ENCODE measurements at regions not wholly inside any gene's neighbourhood (a gene's known extent, or its start where the extent isn't known, plus 50 kb on each side); places are given as distances from the start of the nearest gene placed in this dataset.
A peak's percentile ranks its signal among the peaks of the same experiment; 100 is the strongest.
"Not testable (repeated sequence)": the region's sequence is repeated elsewhere in the genome, so short reads cannot be mapped to it uniquely, and the experiment has no call there.

DNA sequence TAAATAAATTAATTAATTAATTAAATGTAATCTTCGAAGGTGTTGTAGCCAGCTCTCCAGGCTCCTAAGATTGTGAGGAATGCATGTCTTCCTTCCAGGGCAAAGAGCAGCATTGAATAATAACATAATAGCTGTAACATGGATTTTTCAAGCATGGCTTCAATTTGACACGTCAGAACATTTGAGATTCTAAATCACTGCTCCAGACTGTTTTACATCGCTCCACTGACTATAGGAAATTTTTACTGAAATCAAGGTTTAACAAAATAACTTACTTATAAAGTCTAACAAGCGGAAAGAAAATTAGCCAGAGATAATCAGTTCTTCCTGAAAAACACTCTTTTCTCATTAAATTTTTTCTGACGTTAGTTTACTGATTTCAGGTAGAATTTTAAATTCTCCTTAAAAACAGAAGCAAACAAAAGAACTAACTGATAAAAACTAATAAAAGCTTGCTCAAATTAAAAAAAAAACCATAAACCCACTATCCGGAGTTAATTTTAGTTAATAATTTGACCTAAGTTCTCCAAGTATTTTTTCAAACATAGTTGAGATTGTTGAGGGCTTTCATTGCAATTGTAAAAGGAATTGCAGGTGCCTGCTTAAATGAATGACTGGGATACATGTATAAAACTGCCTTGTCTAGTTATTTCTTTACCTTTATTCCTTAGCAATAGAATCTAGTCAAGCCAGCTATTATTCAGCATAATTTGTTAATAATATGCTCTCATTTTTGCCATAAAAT is 51.2 kb upstream of the SGCE start:
- H3K36me3 ChIP-seq (ENCODE audit: control insufficient read depth, insufficient read depth, low read length): no peaks in the 10 kb centered on the region
- DNase-seq: no peak
- no peaks in the 10 kb centered on the region for H3K27me3 ChIP-seq (ENCODE audit: control insufficient read depth, insufficient read depth, low read length)
- Mint-ChIP-seq H3K36me3 (no peaks in the 10 kb centered on the region), H3K27me3 (no peaks in the 10 kb centered on the region), H3K4me1 (no peaks in the 10 kb centered on the region), H3K27ac (no peak overlapping the region), H3K4me3 (no peak overlapping the region), H3K9me3 (peaks cover 0 to 2% (median 0%) of the 10 kb centered on the region in 7 donors)
- H3K4me1 ChIP-seq (ENCODE audit: control insufficient read depth, insufficient read depth, low read length, poor library complexity, severe bottlenecking): no peaks in the 10 kb centered on the region
- ATAC-seq (ENCODE audit: low read depth in 2 of 2): no peak
- H3K4me3 ChIP-seq (ENCODE audit: low read depth, low read length): no peak overlapping the region
- no peaks in the 10 kb centered on the region for H3K9me3 ChIP-seq (ENCODE audit: control insufficient read depth in 2 of 2, low read length in 2 of 2)
- H3K27ac ChIP-seq (ENCODE audit: insufficient read depth, low read length, poor library complexity, severe bottlenecking): no peak overlapping the region

DNA sequence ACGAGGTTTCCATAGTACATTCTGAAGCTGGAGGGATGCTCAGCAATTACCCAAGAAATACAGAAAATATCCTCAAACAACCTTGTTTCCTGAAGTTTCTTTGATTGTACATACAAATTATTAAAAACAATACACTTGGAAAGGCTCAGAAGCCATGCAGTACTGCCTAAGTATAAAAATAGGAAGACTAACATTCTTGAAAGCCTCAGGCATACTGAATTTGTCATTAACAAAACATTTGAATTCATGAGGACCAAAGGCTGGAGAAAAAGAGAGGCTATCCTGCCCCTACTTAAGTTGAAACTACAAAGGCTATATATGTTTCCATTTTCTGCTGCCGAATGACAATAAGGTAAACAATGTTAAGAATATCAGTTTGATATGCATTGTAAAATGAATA is 54.3 kb upstream of the SGCE start:
- Histone ChIP-seq H3K4me1 (ENCODE audit: control insufficient read depth, insufficient read depth, low read length, poor library complexity, severe bottlenecking) (no peaks in the 10 kb centered on the region), H3K9me3 (ENCODE audit: control insufficient read depth in 2 of 2, low read length in 2 of 2) (no peaks in the 10 kb centered on the region), H3K4me3 (ENCODE audit: low read depth, low read length) (no peak overlapping the region), H3K27me3 (ENCODE audit: control insufficient read depth, insufficient read depth, low read length) (no peaks in the 10 kb centered on the region), H3K36me3 (ENCODE audit: control insufficient read depth, insufficient read depth, low read length) (no peaks in the 10 kb centered on the region), H3K27ac (ENCODE audit: insufficient read depth, low read length, poor library complexity, severe bottlenecking) (no peak overlapping the region)
- Mint-ChIP-seq H3K4me3 (no peak overlapping the region), H3K27ac (no peak overlapping the region), H3K36me3 (no peaks in the 10 kb centered on the region), H3K27me3 (no peaks in the 10 kb centered on the region), H3K9me3 (peaks cover 0 to 2% (median 0%) of the 10 kb centered on the region in 7 donors), H3K4me1 (no peaks in the 10 kb centered on the region)
- no peak for ATAC-seq (ENCODE audit: low read depth in 2 of 2)
- DNase-seq: no peak

DNA sequence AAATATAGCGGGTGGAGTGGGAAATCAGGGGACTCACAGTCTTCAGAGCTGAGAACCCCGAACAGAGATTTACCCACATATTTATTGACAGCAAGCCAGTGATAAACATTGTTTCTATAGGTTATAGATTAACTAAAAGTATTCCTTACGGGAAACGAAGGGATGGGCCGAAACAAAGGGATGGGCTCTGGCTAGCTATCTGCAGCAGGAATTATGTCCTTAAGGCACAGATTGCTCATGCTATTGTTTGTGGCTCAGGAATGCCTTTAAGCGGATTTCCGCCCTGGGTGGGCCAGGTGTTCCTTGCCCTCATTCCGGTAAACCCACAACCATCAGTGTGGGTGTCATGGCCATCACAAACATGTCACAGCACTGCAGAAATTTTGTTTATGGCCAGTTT is 66.4 kb upstream of the SGCE start:
- not testable (repeated sequence) for H3K4me3 ChIP-seq (ENCODE audit: low read depth, low read length); H3K36me3 Mint-ChIP-seq; H3K27ac Mint-ChIP-seq; H3K4me1 ChIP-seq (ENCODE audit: control insufficient read depth, insufficient read depth, low read length, poor library complexity, severe bottlenecking); H3K4me1 Mint-ChIP-seq; ATAC-seq (ENCODE audit: low read depth in 2 of 2); H3K27me3 Mint-ChIP-seq; H3K36me3 ChIP-seq (ENCODE audit: control insufficient read depth, insufficient read depth, low read length); H3K27me3 ChIP-seq (ENCODE audit: control insufficient read depth, insufficient read depth, low read length); H3K27ac ChIP-seq (ENCODE audit: insufficient read depth, low read length, poor library complexity, severe bottlenecking); DNase-seq; H3K9me3 Mint-ChIP-seq; H3K4me3 Mint-ChIP-seq; H3K9me3 ChIP-seq (ENCODE audit: control insufficient read depth in 2 of 2, low read length in 2 of 2)

DNA sequence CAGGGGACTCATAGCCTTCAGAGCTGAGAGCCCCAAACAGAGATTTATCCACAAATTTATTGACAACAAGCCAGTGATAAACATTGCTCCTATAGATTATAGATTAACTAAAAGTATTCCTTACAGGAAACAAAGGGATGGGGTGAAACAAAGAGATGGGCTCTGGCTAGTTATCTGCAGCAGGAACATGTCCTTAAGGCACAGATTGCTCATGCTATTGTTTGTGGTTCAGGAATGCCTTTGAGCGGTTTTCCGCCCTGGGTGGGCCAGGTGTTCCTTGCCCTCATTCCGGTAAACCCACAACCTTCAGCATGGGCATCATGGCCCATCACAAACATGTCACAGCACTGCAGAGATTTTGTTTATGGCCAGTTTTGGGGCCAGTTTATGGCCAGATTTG is 73.0 kb upstream of the SGCE start:
- H3K36me3 ChIP-seq (ENCODE audit: control insufficient read depth, insufficient read depth, low read length); H3K4me1 ChIP-seq (ENCODE audit: control insufficient read depth, insufficient read depth, low read length, poor library complexity, severe bottlenecking); ATAC-seq (ENCODE audit: low read depth in 2 of 2); H3K9me3 Mint-ChIP-seq; DNase-seq; H3K4me3 ChIP-seq (ENCODE audit: low read depth, low read length); H3K27me3 ChIP-seq (ENCODE audit: control insufficient read depth, insufficient read depth, low read length); H3K4me1 Mint-ChIP-seq; H3K27ac ChIP-seq (ENCODE audit: insufficient read depth, low read length, poor library complexity, severe bottlenecking); H3K36me3 Mint-ChIP-seq; H3K27me3 Mint-ChIP-seq; H3K9me3 ChIP-seq (ENCODE audit: control insufficient read depth in 2 of 2, low read length in 2 of 2); H3K4me3 Mint-ChIP-seq; H3K27ac Mint-ChIP-seq: not testable (repeated sequence)

DNA sequence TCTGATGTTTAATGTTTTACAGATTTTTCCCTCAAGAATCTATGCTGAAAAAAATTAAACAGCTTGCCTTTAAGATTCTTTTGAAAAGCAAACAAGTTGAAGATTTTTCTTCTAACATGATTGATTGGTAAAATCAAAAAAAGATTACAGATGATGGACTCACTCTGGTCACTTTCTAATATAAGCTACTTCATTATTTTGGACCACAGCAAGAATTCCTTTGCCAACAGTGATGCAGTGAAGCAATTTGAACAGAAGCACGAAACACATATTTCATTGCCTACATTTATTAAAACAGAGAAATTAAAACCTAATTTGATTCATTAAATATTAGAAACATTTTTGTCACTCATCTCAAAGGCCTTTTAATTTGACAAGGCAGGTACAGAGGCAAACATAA is 82.1 kb upstream of the SGCE start:
- Mint-ChIP-seq H3K4me3 (no peak overlapping the region), H3K4me1 (no peaks in the 10 kb centered on the region), H3K9me3 (peaks cover 0 to 1% (median 0%) of the 10 kb centered on the region in 7 donors), H3K36me3 (no peaks in the 10 kb centered on the region), H3K27me3 (no peaks in the 10 kb centered on the region), H3K27ac (no peak overlapping the region)
- no peaks in the 10 kb centered on the region for H3K4me1 ChIP-seq (ENCODE audit: control insufficient read depth, insufficient read depth, low read length, poor library complexity, severe bottlenecking)
- no peak for DNase-seq
- no peak overlapping the region for H3K27ac ChIP-seq (ENCODE audit: insufficient read depth, low read length, poor library complexity, severe bottlenecking)
- H3K36me3 ChIP-seq (ENCODE audit: control insufficient read depth, insufficient read depth, low read length): no peaks in the 10 kb centered on the region
- H3K4me3 ChIP-seq (ENCODE audit: low read depth, low read length): no peak overlapping the region
- no peaks in the 10 kb centered on the region for H3K9me3 ChIP-seq (ENCODE audit: control insufficient read depth in 2 of 2, low read length in 2 of 2)
- H3K27me3 ChIP-seq (ENCODE audit: control insufficient read depth, insufficient read depth, low read length): no peaks in the 10 kb centered on the region
- ATAC-seq (ENCODE audit: low read depth in 2 of 2): no peak

DNA sequence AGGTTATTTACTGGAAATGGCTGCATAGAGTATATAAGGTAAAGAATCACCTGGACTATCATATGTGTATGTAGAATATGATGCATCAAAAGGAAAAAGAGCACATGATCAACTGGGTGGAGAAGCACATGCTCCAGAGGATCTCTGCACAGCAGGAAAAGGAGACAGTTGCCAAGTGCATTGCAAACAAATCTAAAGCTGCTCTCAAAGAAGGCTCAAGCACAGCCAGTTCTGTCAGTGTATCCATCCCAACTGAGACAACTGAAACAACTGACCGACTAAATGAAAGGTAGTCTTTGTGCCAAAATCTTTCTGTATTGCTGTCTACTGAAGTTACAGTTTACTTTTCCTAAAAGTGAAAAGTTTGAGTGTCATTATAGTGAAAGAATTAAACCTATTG is 83.2 kb upstream of the SGCE start:
- H3K27me3 ChIP-seq (ENCODE audit: control insufficient read depth, insufficient read depth, low read length): no peaks in the 10 kb centered on the region
- no peak for ATAC-seq (ENCODE audit: low read depth in 2 of 2)
- Mint-ChIP-seq H3K27me3 (no peaks in the 10 kb centered on the region), H3K9me3 (peaks cover 0 to 1% (median 0%) of the 10 kb centered on the region in 7 donors), H3K27ac (peak overlapping the region in 1 of 3 donors; percentile 49), H3K36me3 (no peaks in the 10 kb centered on the region), H3K4me1 (no peaks in the 10 kb centered on the region), H3K4me3 (no peak overlapping the region)
- no peaks in the 10 kb centered on the region for H3K36me3 ChIP-seq (ENCODE audit: control insufficient read depth, insufficient read depth, low read length)
- no peaks in the 10 kb centered on the region for H3K9me3 ChIP-seq (ENCODE audit: control insufficient read depth in 2 of 2, low read length in 2 of 2)
- no peak overlapping the region for H3K27ac ChIP-seq (ENCODE audit: insufficient read depth, low read length, poor library complexity, severe bottlenecking)
- no peak for DNase-seq
- no peak overlapping the region for H3K4me3 ChIP-seq (ENCODE audit: low read depth, low read length)
- H3K4me1 ChIP-seq (ENCODE audit: control insufficient read depth, insufficient read depth, low read length, poor library complexity, severe bottlenecking): no peaks in the 10 kb centered on the region

DNA sequence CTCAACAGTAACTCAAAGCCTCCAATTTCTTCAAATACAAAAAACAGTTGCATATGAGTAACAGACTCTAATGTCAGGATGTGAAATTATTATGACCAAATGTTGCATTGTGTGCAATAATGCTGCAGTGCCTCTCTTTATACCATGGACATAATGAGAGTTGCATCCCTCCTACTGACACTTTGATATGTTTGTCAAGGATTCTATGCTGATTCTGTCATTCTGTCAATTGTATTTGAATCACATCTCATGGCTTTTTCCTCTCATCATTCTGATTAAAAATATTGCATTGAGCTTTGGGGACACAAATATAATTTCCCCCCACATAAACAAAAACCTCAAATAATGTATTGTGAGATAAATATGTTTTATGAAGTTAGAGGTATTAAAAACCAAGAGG is 84.6 kb upstream of the SGCE start:
- no peaks in the 10 kb centered on the region for H3K4me1 Mint-ChIP-seq
- ATAC-seq (ENCODE audit: low read depth in 2 of 2): no peak
- Histone ChIP-seq H3K27ac (ENCODE audit: insufficient read depth, low read length, poor library complexity, severe bottlenecking) (no peak overlapping the region), H3K27me3 (ENCODE audit: control insufficient read depth, insufficient read depth, low read length) (no peaks in the 10 kb centered on the region), H3K4me3 (ENCODE audit: low read depth, low read length) (no peak overlapping the region), H3K36me3 (ENCODE audit: control insufficient read depth, insufficient read depth, low read length) (no peaks in the 10 kb centered on the region), H3K9me3 (ENCODE audit: control insufficient read depth in 2 of 2, low read length in 2 of 2) (no peaks in the 10 kb centered on the region), H3K4me1 (ENCODE audit: control insufficient read depth, insufficient read depth, low read length, poor library complexity, severe bottlenecking) (no peaks in the 10 kb centered on the region)
- no peaks in the 10 kb centered on the region for H3K36me3 Mint-ChIP-seq
- no peaks in the 10 kb centered on the region for H3K27me3 Mint-ChIP-seq
- peaks cover 0 to 1% (median 0%) of the 10 kb centered on the region in 7 donors for H3K9me3 Mint-ChIP-seq
- H3K4me3 Mint-ChIP-seq: no peak overlapping the region
- no peak for DNase-seq
- H3K27ac Mint-ChIP-seq: no peak overlapping the region

DNA sequence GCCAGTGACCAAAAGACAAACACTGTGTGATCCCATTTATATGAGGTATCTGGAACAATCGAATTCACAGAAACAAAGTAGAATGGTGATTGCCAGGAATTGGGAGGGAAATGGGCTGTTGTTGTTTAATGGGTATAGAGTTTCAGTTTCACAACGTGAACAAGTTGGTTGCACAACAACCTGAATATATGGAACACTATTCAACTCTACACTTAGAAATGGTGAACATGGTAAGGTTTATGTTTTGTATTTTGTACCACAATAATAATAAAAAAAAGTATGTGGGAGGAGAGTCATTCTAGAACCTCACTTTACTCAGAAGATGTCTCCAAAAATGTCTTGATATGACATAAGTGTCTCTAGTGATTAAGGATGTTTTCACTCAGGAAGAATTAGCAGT is 85.2 kb upstream of the SGCE start:
- Histone ChIP-seq H3K27ac (ENCODE audit: insufficient read depth, low read length, poor library complexity, severe bottlenecking) (no peak overlapping the region), H3K27me3 (ENCODE audit: control insufficient read depth, insufficient read depth, low read length) (no peaks in the 10 kb centered on the region), H3K36me3 (ENCODE audit: control insufficient read depth, insufficient read depth, low read length) (no peaks in the 10 kb centered on the region), H3K9me3 (ENCODE audit: control insufficient read depth in 2 of 2, low read length in 2 of 2) (no peaks in the 10 kb centered on the region), H3K4me1 (ENCODE audit: control insufficient read depth, insufficient read depth, low read length, poor library complexity, severe bottlenecking) (no peaks in the 10 kb centered on the region), H3K4me3 (ENCODE audit: low read depth, low read length) (no peak overlapping the region)
- Mint-ChIP-seq H3K36me3 (no peaks in the 10 kb centered on the region), H3K27ac (no peak overlapping the region), H3K27me3 (no peaks in the 10 kb centered on the region), H3K9me3 (peaks cover 0 to 3% (median 0%) of the 10 kb centered on the region in 7 donors), H3K4me3 (no peak overlapping the region), H3K4me1 (no peaks in the 10 kb centered on the region)
- no peak for DNase-seq
- no peak for ATAC-seq (ENCODE audit: low read depth in 2 of 2)
